Astrocyte (in vitro differentiated cells and primary cell): ENCODE measurements at regions not wholly inside any gene's neighbourhood (a gene's known extent, or its start where the extent isn't known, plus 50 kb on each side); places are given as distances from the start of the nearest gene placed in this dataset.

Source experiments
- EZH2 ChIP-seq: IDR thresholded peaks from 2 replicates; pipeline ENCODE4 v1.6.1; 2012; ENCODE audit warnings: mild to moderate bottlenecking, low read length, inconsistent platforms; ENCODE audit not compliant: insufficient read depth
- TF ChIP-seq, protein P1 (sequence below): IDR thresholded peaks from 2 replicates; pipeline ENCODE4 v1.5.1; 2011; ENCODE audit warnings: low read depth, mild to moderate bottlenecking, inconsistent platforms, low read length, moderate library complexity; ENCODE audit not compliant: insufficient read depth

DNA sequence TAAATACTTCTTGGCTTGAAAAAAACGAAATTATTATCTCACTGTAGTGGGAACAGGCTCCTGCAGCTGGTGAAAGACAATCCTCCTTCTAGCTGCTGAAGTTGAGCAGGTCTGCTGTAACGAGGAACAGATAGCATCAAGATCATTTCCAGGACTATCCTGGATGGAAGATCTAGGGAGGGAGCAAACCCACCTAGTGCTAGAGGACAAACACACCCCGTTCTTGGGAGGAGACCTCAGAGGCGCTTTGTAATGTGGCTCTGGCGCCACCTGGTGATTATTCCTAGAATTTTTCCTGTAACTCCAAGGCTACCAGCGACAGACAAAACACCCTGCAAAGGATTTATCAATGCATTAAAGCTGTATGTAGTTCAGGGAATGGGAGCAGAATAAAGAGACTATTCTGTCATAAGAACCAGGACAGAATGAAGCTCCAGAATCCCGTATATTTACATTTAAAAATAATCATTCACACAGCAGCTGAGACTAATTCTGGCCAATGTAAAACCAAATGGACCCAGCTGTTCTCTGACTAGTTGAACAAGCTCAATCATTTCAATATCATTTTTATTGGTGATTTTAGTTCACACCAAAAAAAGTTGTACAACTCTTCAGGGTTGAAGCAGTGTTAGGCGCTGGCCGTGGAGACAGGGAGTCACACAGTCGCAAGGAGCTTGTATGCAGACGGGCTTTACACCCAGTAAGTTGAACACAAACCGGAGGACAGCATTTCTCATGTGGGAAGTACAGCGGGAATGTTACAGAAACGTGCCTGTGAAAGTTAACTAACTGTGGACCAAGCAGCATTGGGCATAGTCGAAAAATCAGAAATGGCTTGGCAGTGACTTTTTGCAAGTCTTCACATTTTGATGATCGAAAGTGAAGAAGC, 290.3 kb downstream of the TRIB2 start:
- no peak for TF ChIP-seq EZH2
- TF ChIP-seq, protein P1, sequence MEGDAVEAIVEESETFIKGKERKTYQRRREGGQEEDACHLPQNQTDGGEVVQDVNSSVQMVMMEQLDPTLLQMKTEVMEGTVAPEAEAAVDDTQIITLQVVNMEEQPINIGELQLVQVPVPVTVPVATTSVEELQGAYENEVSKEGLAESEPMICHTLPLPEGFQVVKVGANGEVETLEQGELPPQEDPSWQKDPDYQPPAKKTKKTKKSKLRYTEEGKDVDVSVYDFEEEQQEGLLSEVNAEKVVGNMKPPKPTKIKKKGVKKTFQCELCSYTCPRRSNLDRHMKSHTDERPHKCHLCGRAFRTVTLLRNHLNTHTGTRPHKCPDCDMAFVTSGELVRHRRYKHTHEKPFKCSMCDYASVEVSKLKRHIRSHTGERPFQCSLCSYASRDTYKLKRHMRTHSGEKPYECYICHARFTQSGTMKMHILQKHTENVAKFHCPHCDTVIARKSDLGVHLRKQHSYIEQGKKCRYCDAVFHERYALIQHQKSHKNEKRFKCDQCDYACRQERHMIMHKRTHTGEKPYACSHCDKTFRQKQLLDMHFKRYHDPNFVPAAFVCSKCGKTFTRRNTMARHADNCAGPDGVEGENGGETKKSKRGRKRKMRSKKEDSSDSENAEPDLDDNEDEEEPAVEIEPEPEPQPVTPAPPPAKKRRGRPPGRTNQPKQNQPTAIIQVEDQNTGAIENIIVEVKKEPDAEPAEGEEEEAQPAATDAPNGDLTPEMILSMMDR: peak; percentile 83
